Lung (tissue), 11 donors: ENCODE measurements at regions not wholly inside any gene's neighbourhood (a gene's known extent, or its start where the extent isn't known, plus 50 kb on each side); places are given as distances from the start of the nearest gene placed in this dataset.

Source experiments
- ATAC-seq: fragments of 200-7000 bp; cut with Tn5 transposase; one replicate; pipeline ENCODE4 v1.9.1; 2020; ENCODE audit warnings: moderate number of reproducible peaks; ENCODE audit not compliant: insufficient read depth, low FRiP score
- DNase-seq, 3 donors: peaks; one replicate each; pipeline ENCODE4 v3.0.0-alpha.2; 2013 to 2017
- H3K27ac ChIP-seq, 2 donors: one replicate each; pipeline ENCODE4 v1.5.1; 2013; ENCODE audit warnings: mild to moderate bottlenecking in 2 of 2, moderate library complexity in 2 of 2, control low read depth in 1 of 2, inconsistent platforms in 1 of 2, low read depth in 1 of 2, low read length in 1 of 2
- H3K27me3 ChIP-seq, 3 donors: one replicate each; pipeline ENCODE4 v1.5.1; 2013; ENCODE audit warnings: low read length in 2 of 3; ENCODE audit not compliant: control insufficient read depth in 3 of 3, insufficient read depth in 3 of 3
- H3K36me3 ChIP-seq, 4 donors: one replicate each; pipeline ENCODE4 v1.5.1; 2013; ENCODE audit warnings: low read length in 4 of 4, mild to moderate bottlenecking in 1 of 4, moderate library complexity in 1 of 4; ENCODE audit not compliant: control insufficient read depth in 4 of 4, insufficient read depth in 4 of 4
- H3K4me1 ChIP-seq, 5 donors: one replicate each; pipeline ENCODE4 v1.5.1; 2013; ENCODE audit warnings: low read length in 5 of 5, mild to moderate bottlenecking in 2 of 5, moderate library complexity in 1 of 5; ENCODE audit not compliant: control insufficient read depth in 5 of 5, insufficient read depth in 5 of 5
- H3K4me3 ChIP-seq: one replicate; pipeline ENCODE4 v1.5.1; 2013; ENCODE audit warnings: mild to moderate bottlenecking, control low read depth, moderate library complexity
- H3K9ac ChIP-seq, 2 donors: one replicate each; pipeline ENCODE4 v1.5.1; 2013; ENCODE audit warnings: low read length in 2 of 2, control low read depth in 1 of 2; ENCODE audit not compliant: insufficient read depth in 1 of 2
- H3K9me3 ChIP-seq, 4 donors: one replicate each; pipeline ENCODE4 v1.5.1; 2013; ENCODE audit warnings: low read length in 3 of 4, mild to moderate bottlenecking in 1 of 4, moderate library complexity in 1 of 4; ENCODE audit not compliant: control insufficient read depth in 4 of 4, insufficient read depth in 3 of 4
- WGBS, 2 donors: extraction: QIAGEN DNeasy Blood & Tissue Kit; methylation state at CpG; one replicate each; pipeline ENCODE4 v1.1.7; 2013; 5-methylcytosine and 5-hydroxymethylcytosine counted together
- TF ChIP-seq, protein P1 (sequence below): IDR thresholded peaks from 2 replicates; pipeline ENCODE4 v1.5.1; 2012; ENCODE audit warnings: mild to moderate bottlenecking; ENCODE audit errors: control extremely low read depth, extremely low read depth
- donor health status: control.
- donor health status: control.
- donor health status: Bipolar disorder and iron deficiency.
- donor health status: healthy.
- donor health status: DM: yes; HTN: yes; CAD: no.

DNA sequence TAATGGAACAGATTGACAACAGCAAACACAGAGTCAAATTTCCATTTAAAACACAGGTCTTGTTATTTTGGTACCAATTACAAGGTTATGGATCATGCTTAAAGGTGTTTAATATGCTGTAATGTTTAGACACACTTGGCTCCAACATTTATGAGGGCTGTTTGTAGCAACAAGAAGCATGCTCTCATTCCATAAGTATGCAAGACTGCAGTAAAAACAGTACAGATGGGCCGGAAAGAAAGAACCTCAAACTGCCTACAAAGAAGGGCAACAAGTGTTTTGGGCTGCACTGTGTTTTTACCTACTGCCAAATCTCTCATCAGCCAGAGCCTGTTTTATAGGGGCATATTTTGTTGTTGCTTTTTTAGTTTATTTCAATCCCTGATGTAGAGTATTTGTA, 100.5 kb upstream of the HS3ST3A1 start:
- Histone ChIP-seq H3K27me3 (no peaks in the 10 kb centered on the region), H3K9me3 (no peaks in the 10 kb centered on the region), H3K4me3 (no peak overlapping the region), H3K9ac (no peak overlapping the region), H3K27ac (no peak overlapping the region), H3K4me1 (no peaks in the 10 kb centered on the region), H3K36me3 (no peaks in the 10 kb centered on the region)
- WGBS, 2 donors, result 78 to 87% methylated on average over 1 of the region's 1 CpG
- TF ChIP-seq, protein P1, sequence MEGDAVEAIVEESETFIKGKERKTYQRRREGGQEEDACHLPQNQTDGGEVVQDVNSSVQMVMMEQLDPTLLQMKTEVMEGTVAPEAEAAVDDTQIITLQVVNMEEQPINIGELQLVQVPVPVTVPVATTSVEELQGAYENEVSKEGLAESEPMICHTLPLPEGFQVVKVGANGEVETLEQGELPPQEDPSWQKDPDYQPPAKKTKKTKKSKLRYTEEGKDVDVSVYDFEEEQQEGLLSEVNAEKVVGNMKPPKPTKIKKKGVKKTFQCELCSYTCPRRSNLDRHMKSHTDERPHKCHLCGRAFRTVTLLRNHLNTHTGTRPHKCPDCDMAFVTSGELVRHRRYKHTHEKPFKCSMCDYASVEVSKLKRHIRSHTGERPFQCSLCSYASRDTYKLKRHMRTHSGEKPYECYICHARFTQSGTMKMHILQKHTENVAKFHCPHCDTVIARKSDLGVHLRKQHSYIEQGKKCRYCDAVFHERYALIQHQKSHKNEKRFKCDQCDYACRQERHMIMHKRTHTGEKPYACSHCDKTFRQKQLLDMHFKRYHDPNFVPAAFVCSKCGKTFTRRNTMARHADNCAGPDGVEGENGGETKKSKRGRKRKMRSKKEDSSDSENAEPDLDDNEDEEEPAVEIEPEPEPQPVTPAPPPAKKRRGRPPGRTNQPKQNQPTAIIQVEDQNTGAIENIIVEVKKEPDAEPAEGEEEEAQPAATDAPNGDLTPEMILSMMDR, result no peak
- ATAC-seq (no peak), DNase-seq (no peak)

DNA sequence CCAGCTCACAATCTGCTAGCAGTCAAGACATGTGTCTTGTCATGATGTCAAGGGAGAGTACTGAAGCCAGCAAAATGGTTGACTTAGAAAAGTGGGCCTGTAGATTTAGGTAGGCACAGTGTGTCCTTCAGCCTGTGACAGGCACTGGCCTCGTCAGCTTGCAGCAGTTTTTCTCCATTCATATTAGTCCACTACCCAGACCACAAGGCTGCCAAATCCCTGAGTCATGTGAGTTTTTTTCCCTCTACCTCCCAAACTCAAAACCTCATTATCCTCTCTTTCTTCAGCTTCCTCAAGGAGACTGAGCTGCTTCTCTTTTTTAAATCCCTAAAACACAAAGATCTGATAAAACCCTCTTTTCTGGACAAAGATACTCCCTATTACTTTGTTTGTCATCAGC, 102.6 kb upstream of the HS3ST3A1 start:
- Histone ChIP-seq H3K36me3 (no peaks in the 10 kb centered on the region), H3K4me3 (no peak overlapping the region), H3K9ac (no peak overlapping the region), H3K4me1 (no peaks in the 10 kb centered on the region), H3K9me3 (no peaks in the 10 kb centered on the region), H3K27me3 (no peaks in the 10 kb centered on the region), H3K27ac (no peak overlapping the region)
- no peak for ATAC-seq
- no peak for DNase-seq
- TF ChIP-seq, protein P1, result no peak
- 61 to 71% methylated on average over 1 of the region's 1 CpG for WGBS, 2 donors

DNA sequence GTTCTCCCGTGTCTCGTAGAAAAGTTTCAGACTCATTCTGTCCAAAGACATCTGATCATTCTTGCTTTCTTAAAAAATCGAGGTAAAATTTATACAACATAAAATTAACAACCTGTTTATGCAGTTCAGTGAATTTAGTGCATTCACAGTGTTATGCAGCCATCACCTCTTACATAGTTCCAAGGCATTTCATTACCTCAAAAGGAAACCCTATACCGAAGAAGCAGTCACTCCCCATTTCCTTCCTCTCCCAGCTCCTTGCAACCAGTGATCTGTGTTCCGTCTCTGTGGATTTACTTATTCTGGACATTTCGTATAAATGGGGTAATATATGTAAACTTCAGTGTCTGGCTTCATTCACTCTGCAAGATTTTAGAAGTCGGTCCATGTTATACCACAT, 103.5 kb upstream of the HS3ST3A1 start:
- 67 to 69% methylated on average over 7 of the region's 7 CpGs for WGBS, 2 donors
- TF ChIP-seq, protein P1, result no peak

DNA sequence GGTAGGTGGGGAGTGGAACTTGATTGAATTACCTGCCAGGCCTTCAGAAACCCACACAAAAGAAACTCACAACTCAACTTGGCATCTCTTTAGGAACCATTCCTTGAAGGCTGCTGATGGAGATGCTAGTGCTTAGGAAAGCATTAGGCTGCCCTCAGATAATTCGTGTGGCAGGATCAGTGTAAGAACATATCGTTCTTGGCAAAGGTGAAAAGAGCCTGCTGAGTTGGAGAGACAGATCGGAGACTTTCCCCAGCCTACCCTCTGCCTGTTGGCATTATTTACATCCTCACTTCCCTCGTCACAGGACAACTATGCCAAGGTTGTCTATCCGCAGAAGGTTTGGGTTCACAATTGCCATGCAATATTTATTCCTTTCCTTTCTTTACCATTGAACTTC, 120.0 kb upstream of the HS3ST3A1 start:
- Histone ChIP-seq H3K4me1 (peaks cover 0 to 5% (median 0%) of the 10 kb centered on the region in 5 donors), H3K36me3 (no peaks in the 10 kb centered on the region), H3K9ac (no peak overlapping the region), H3K27me3 (no peaks in the 10 kb centered on the region), H3K4me3 (no peak overlapping the region), H3K9me3 (no peaks in the 10 kb centered on the region), H3K27ac (no peak overlapping the region)
- ATAC-seq (no peak), DNase-seq (no peak)
- TF ChIP-seq, protein P1, result no peak
- 79 to 88% methylated on average over 5 of the region's 5 CpGs for WGBS, 2 donors

More for the DNA sequence above, 103.5 kb upstream of the HS3ST3A1 start:
- H3K9me3 ChIP-seq, result no peaks in the 10 kb centered on the region
- H3K36me3 ChIP-seq, result no peaks in the 10 kb centered on the region
- no peak overlapping the region for H3K4me3 ChIP-seq
- DNase-seq (no peak), ATAC-seq (no peak)
- no peaks in the 10 kb centered on the region for H3K27me3 ChIP-seq
- H3K27ac ChIP-seq, result no peak overlapping the region
- no peaks in the 10 kb centered on the region for H3K4me1 ChIP-seq
- no peak overlapping the region for H3K9ac ChIP-seq
